PC-9 (cell line): ENCODE measurements at regions not wholly inside any gene's neighbourhood (a gene's known extent, or its start where the extent isn't known, plus 50 kb on each side); places are given as distances from the start of the nearest gene placed in this dataset.

ENCODE experiments used
- BruUV-seq: library from RNA; stranded (reverse); fragments of 400-500 nt; replicated peaks from 2 replicates; lab custom pipeline; 2021; lab: Mats Ljungman, UMichigan
- CTCF ChIA-PET: fragments of 300-600 bp; sonication (Branson Sonifier 250); formaldehyde crosslinking; loops from one replicate; lab custom pipeline; 2022; ENCODE audit warnings: antibody characterized with exemption; lab: Charles Lee
- POLR2A ChIA-PET: fragments of 300-600 bp; sonication (Branson Sonifier 250); formaldehyde crosslinking; loops from one replicate; lab custom pipeline; 2022; ENCODE audit warnings: antibody characterized with exemption; ENCODE audit not compliant: unreplicated experiment; lab: Charles Lee
- DNase-seq, 2 experiments: peaks; one replicate each; pipeline versions ENCODE4 v3.0.0 to v3.0.0-alpha.2; 2015 to 2022; ENCODE audit warnings: mixed read lengths in 1 of 2
- H2AFZ ChIP-seq: fragments of 200-600 bp; sonication (generic); 2 replicates; pipeline ENCODE4 v1.8.1; 2017; ENCODE audit warnings: antibody characterized with exemption
- H3F3A ChIP-seq: fragments of 200-600 bp; sonication (generic); 2 replicates; pipeline ENCODE4 v1.8.1; 2017; ENCODE audit warnings: antibody characterized with exemption, mild to moderate bottlenecking, low read depth; ENCODE audit not compliant: insufficient read depth
- H3K27ac ChIP-seq: fragments of 200-600 bp; sonication (generic); 2 replicates; pipeline ENCODE4 v1.6.1; 2016; ENCODE audit warnings: mixed run types
- H3K27me3 ChIP-seq: fragments of 200-600 bp; sonication (generic); 2 replicates; pipeline ENCODE4 v1.6.1; 2016; ENCODE audit warnings: low read depth, mixed run types; ENCODE audit not compliant: insufficient read depth
- H3K36me3 ChIP-seq: fragments of 200-600 bp; sonication (generic); 2 replicates; pipeline ENCODE4 v1.6.1; 2016; ENCODE audit warnings: low read depth, mixed run types
- H3K4me1 ChIP-seq: fragments of 200-600 bp; sonication (generic); replicated peaks from 2 replicates; pipeline ENCODE4 v1.6.1; 2016; ENCODE audit warnings: mixed run types; ENCODE audit not compliant: insufficient read depth
- H3K4me2 ChIP-seq: fragments of 200-600 bp; sonication (generic); 2 replicates; pipeline ENCODE4 v1.6.1; 2017; ENCODE audit warnings: mixed run types
- H3K4me3 ChIP-seq: fragments of 200-600 bp; sonication (generic); 2 replicates; pipeline ENCODE4 v1.6.1; 2016; ENCODE audit warnings: mixed run types
- H3K79me2 ChIP-seq: fragments of 200-600 bp; sonication (generic); 2 replicates; pipeline ENCODE4 v1.6.1; 2017; ENCODE audit warnings: low read depth, mixed run types
- H3K9me2 ChIP-seq: fragments of 200-600 bp; sonication (generic); 2 replicates; pipeline ENCODE4 v1.8.1; 2017; ENCODE audit warnings: mild to moderate bottlenecking; ENCODE audit not compliant: insufficient read depth
- H3K9me3 ChIP-seq: fragments of 200-600 bp; sonication (generic); 2 replicates; pipeline ENCODE4 v1.8.1; 2016; ENCODE audit warnings: low read depth; ENCODE audit not compliant: insufficient read depth
- H4K20me1 ChIP-seq: fragments of 200-600 bp; sonication (generic); 2 replicates; pipeline ENCODE4 v1.8.1; 2017; ENCODE audit not compliant: insufficient read depth
- EZH2 ChIP-seq: fragments of 200-600 bp; sonication (generic); IDR thresholded peaks from 2 replicates; pipeline ENCODE4 v1.8.0; 2017; ENCODE audit warnings: antibody characterized with exemption, low read depth
- intact Hi-C: fragments of 100-400 bp; cut with micrococcal nuclease; formaldehyde crosslinking; loops from one replicate; pipeline ENCODE4 v1.10.0; 2022; ENCODE audit not compliant: unreplicated experiment
- TF ChIP-seq, protein P1 (sequence below): fragments of 200-600 bp; sonication (generic); conservative IDR thresholded peaks from 2 replicates; pipeline ENCODE4 v1.6.1; 2017; ENCODE audit warnings: mixed run types, antibody characterized with exemption, mild to moderate bottlenecking, moderate library complexity

- Histone ChIP-seq H3K79me2 (no peaks in the 10 kb centered on the region), H3K27ac (no peak overlapping the region), H3K4me1 (peaks cover 3% of the 10 kb centered on the region; the same call in 1 of the 2 replicates), H3K27me3 (no peaks in the 10 kb centered on the region), H3K4me3 (no peak overlapping the region), H3F3A (no peaks in the 10 kb centered on the region), H3K9me3 (no peaks in the 10 kb centered on the region), H3K4me2 (no peak overlapping the region), H4K20me1 (no peaks in the 10 kb centered on the region), H3K36me3 (no peaks in the 10 kb centered on the region), H2AFZ (no peak overlapping the region), H3K9me2 (no peaks in the 10 kb centered on the region)
- BruUV-seq, result no TSS peak
- no peak for DNase-seq
- ChIA-PET CTCF (no interaction called here), POLR2A (no interaction called here)
- TF ChIP-seq, protein P1, sequence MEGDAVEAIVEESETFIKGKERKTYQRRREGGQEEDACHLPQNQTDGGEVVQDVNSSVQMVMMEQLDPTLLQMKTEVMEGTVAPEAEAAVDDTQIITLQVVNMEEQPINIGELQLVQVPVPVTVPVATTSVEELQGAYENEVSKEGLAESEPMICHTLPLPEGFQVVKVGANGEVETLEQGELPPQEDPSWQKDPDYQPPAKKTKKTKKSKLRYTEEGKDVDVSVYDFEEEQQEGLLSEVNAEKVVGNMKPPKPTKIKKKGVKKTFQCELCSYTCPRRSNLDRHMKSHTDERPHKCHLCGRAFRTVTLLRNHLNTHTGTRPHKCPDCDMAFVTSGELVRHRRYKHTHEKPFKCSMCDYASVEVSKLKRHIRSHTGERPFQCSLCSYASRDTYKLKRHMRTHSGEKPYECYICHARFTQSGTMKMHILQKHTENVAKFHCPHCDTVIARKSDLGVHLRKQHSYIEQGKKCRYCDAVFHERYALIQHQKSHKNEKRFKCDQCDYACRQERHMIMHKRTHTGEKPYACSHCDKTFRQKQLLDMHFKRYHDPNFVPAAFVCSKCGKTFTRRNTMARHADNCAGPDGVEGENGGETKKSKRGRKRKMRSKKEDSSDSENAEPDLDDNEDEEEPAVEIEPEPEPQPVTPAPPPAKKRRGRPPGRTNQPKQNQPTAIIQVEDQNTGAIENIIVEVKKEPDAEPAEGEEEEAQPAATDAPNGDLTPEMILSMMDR, result no peak
- no peak for TF ChIP-seq EZH2
- intact Hi-C loops, result no loop called here
Observed at GRCh38 chr3:99524559-99524958, 113.8 kb upstream of the COL8A1 start.

GRCh38 chr3:99523431-99524127 lies 114.8 kb upstream of the COL8A1 start:
- Histone ChIP-seq H3K4me2 (no peak overlapping the region), H2AFZ (no peak overlapping the region), H3K4me1 (peaks cover 3% of the 10 kb centered on the region; the same call in 1 of the 2 replicates), H4K20me1 (no peaks in the 10 kb centered on the region), H3K9me2 (no peaks in the 10 kb centered on the region), H3K27me3 (no peaks in the 10 kb centered on the region), H3K79me2 (no peaks in the 10 kb centered on the region), H3K36me3 (no peaks in the 10 kb centered on the region), H3K27ac (no peak overlapping the region), H3K4me3 (no peak overlapping the region), H3F3A (no peaks in the 10 kb centered on the region), H3K9me3 (no peaks in the 10 kb centered on the region)
- no peak for DNase-seq
- ChIA-PET CTCF (no interaction called here), POLR2A (no interaction called here)
- no TSS peak for BruUV-seq
- intact Hi-C loops, result no loop called here
- TF ChIP-seq, protein P1, result no peak
- TF ChIP-seq EZH2, result no peak

DNA sequence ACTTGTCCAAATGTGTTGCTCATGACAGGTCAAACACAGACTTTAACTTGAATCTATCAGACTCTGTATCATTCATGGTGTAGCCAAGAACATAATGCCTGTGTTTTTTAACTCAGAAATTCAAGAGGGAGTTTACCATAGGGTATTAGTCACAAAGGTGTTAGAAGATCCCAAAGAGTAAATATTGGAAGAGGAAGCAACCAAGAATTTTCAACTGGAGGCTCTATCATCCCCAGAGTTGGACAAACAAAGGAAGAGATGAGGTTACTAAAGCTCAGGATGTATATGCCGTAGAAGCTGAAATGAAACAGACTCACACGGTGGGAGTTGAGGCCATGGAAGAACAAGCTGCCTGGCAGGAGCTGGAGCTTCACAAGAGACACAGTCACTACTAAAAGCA lies 116.2 kb upstream of the COL8A1 start:
- H3K27me3 ChIP-seq, result no peaks in the 10 kb centered on the region
- no peak overlapping the region for H3K4me2 ChIP-seq
- H3K27ac ChIP-seq, result no peak overlapping the region
- no peak overlapping the region for H2AFZ ChIP-seq
- H3K79me2 ChIP-seq, result no peaks in the 10 kb centered on the region
- ChIA-PET POLR2A (no interaction called here), CTCF (no interaction called here)
- H3K36me3 ChIP-seq, result no peaks in the 10 kb centered on the region
- intact Hi-C loops, result no loop called here
- no peaks in the 10 kb centered on the region for H3F3A ChIP-seq
- peaks cover 3% of the 10 kb centered on the region; the same call in 1 of the 2 replicates for H3K4me1 ChIP-seq
- BruUV-seq, result no TSS peak
- H4K20me1 ChIP-seq, result no peaks in the 10 kb centered on the region
- no peak for DNase-seq
- no peaks in the 10 kb centered on the region for H3K9me3 ChIP-seq
- no peak overlapping the region for H3K4me3 ChIP-seq
- H3K9me2 ChIP-seq, result no peaks in the 10 kb centered on the region
- TF ChIP-seq EZH2, result no peak
- TF ChIP-seq, protein P1, result no peak
